GM21717 (cell line): ENCODE measurements at regions not wholly inside any gene's neighbourhood (a gene's known extent, or its start where the extent isn't known, plus 50 kb on each side); places are given as distances from the start of the nearest gene placed in this dataset.

Source experiments
- ATAC-seq: cut with Tn5 transposase; IDR thresholded peaks from one replicate; pipeline ENCODE4 v1.9.1; 2021; ENCODE audit warnings: mild to moderate bottlenecking, moderate library complexity; ENCODE audit not compliant: unreplicated experiment

DNA sequence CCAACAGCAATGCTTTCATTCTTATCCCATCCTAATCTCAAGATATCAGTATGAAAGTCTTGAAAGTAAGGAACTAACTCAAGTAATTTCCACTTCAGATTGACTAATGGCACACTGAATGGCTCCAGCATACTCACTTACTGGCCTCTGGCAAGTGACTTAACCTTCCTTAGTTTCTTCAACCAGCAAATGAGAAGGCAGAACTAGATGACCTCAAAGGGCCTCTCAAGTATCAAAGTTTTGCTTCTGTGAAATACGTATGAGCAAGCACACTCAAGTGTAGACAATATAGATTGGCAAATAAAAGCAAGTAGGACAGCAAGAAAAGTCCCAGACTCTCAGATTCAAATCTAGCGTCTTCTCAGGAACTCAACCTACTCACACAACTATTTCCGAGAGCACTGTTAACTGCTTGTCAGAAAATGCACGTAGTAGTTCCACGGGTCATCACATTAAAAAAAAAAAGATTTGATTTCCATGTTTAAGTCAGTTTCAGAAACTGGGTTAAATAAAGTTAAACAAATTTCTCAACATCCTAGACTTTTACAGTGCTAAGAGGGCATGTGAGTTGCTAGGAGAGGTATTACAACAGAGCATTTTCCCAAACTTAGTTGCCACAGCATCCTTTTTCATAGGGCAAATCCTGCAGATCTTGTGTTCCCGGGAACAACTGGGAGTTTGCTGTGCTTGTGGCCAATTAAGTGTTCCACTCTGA, 276.9 kb upstream of the KLF14 start:
- ATAC-seq: no peak

DNA sequence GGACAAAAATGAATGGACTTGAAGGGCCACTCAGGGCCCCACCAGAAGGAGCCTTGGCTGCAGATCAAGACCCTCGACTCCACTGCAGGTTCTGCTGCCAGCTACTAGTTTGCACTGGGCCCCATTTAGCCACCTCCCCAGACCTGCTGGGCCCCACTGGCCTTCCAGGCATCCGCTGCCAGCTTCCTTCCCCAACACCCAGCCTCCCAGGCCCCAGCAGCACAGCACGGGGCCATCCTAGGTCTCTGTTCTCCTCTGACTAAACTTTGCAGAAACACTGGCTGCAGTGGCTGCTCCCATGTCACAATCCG, 277.4 kb upstream of the KLF14 start:
- ATAC-seq: no peak

DNA sequence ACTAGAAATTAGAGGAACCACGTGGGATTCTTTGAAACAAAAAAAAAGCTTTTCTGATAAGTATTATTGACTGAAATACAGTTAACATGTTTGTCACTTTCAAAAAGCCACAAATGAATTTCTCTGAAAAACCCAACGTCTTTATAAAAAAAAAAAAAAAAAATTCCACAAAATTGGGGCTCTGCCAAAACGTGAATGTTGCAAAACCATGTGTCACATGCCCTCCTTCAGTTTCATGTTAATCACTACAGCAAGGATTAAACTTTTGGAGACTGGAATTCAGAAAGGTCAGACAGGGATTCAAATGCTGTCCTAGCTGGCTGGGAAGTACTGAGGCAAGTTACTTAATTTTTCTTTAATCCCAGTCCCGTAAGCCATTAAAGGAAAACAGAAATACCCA, 278.0 kb upstream of the KLF14 start:
- ATAC-seq: no peak

DNA sequence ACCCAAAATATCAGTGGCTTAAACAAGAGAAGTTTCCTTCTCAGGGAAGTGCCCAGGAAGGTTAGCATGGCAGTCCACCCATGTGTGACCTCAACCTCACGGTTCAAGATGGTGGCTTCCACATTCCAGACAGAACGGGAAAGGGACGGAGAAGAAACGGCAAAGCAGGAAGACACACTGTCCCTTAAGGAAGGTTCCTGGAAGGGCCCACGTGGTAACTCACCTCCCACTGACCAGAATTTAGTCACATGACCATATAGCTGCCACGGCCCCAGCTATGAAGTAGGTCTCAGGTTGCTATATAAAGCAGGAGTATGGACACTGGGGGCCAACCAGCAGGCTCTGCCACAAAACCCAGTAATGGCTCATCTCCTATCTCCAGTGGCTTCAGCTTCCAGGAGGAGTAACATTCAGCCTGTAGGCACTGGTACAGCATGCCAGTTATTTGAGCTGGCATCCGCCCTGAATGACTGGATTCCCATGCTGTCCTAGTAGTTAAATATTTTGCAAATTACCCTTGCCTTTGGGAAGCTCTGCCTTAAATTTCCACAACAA, 278.5 kb upstream of the KLF14 start:
- ATAC-seq: no peak

DNA sequence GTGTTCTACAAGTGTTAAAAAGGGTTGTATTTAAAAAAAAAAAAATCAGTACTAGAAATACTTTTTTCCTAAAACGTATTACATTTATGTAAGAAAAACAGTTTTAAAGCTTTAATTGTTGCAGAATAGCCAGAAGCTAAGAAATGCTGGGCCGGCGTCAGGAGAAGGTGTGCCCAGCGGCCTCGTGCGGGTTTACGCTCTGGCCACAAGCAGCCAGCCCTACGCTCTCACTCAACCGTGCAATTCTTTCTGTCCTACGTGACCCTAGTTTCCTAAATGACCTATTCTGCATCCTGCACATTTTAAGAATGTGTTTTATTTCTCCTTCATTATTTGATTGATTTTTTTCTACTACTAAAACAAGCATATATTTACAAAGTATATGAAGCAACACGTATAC, 279.7 kb upstream of the KLF14 start:
- ATAC-seq: no peak

DNA sequence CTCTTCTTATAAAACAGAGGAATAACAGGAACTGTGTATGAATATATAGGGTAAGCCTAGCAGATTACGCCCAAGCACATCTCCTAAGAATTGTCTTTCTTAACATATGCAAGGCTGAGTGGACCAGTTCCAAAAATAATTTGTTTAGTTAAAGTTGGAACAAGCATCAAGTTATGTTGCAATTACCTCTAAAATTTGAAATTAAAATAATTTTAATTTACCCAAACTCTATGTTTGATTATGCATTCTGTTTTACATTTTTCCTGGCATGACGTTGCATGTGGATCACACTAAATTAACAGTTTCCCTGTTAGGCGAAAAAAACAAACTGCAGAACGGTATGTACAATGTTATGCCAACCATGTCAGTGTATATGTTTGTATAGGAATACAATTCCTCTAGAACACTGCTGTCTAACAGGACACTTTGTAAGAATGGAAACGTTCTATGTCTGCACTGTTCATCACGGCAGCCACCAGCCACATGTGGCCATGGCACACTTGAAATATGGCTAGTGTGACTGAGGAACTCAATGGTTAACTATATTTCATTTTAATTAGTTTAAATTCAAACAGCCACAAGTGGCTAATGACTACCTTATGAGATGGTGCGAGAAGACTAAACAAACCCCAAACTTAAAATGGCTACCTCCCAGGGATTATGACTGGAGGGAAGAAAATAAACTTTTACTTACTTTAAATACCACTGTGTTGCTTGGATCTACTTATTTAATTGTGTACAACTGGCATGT, 281.1 kb upstream of the KLF14 start:
- no peak for ATAC-seq

DNA sequence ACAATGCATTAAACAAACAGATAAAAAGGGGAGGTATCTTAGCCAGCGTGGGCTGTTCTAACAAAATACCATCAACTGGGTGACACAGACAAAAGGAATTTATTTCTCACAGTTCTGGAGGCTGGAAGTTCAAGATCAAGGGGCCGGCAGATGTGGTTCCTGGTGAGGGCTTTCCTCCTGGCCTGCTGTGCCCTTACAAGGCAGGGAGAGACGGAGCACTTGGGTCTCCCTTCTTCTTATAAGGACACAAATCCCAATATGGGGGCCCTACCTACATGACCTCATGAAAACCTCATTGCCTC, 281.6 kb upstream of the KLF14 start:
- no peak for ATAC-seq

DNA sequence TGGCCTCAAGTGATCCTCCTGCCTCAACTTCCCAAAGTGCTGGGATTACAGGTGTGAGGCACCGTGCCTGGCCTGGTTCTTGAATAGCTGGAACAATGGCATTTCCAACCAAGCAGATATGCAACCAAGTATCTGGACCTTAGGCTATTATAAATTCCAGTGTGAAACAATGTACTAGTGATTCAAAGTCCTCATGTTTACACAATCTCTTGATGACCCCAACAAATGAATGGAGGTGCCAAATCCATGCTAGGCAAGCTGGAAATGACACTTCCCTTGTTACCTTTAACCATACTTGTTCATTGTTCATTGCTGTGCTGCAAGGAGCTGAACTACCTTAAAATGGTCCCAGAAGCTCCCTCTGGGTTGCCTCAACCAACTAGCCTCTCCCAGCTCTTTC, 282.2 kb upstream of the KLF14 start:
- no peak for ATAC-seq

DNA sequence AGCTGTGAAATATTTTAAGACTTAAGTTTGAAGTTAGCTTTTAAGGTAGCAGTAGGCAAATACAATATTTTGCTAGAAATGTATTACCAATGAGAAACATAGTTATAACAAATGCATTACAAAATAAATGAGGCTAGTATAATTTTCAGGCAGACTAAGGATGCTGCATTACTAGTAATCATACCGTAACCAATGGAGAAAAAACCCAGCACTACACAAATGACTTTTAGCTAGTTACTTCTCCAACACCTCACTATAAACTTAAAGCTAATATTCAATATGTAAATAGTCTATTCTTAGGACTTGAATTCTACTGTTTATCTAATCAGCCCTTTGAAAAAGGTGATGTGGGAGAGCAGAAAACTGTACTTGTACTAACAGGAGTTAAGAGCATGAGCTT, 285.3 kb upstream of the KLF14 start:
- no peak for ATAC-seq

DNA sequence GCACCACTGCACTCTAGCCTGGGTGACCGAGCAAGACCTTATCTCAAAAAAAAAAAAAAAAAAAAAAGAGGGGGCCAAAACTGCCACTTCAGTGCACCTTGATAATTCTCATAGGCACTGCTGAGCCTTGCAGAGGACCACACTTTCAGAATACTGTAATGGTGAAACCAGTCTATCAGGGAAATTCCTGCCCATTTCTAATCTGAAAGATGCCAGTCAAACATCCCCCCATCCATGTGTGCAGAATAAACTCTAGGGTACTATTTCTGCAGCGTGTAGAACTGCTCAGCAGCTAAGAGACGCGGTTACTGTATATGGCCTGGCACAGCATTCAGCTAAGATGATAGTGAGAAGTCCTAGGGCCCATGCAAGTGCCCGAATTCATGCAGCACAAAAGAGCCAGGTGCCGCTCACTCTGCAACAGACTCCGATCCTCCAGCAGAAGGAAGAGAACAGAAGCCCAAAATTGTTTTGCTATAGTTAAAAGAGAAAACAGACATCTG, 286.8 kb upstream of the KLF14 start:
- ATAC-seq: peak; percentile 39

DNA sequence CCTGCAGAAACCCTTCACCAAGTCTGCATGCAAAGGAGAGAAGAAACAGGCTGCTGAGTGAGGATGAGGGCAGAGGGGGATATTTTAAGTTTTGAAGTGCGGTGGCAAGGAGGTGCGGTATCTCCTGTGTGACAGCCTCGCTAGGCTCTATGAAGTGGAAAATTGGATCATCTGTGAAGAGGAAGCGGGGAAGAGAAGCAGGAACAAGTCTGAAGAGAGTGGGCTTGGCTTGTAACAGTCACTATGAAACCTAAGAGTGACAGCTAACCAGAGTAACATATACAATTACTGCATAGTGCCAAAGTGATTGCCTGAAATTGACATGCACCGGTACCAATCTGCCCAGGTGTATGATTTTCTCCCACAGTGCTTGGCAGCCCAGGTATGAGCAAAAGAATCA, 287.5 kb upstream of the KLF14 start:
- ATAC-seq: peak; percentile 56

DNA sequence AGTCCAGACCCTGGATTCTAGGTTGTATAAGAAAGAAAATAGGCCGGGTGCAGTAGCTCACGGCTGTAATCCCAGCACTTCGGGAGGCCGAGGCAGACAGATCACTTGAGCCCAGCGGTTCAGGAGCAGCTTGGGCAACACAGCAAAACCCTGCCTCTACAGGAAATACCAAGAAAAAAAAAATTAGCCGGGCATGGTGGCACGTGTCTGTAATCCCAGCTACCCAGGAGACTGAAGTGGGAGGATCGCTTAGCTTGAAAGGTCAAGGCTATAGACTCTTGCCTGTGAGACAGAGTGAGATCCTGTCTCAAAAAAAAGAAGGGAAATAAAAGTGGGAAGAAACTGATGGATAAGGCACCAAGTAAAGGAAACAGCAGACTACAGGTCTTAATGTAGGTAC, 287.9 kb upstream of the KLF14 start:
- peak; percentile 15 for ATAC-seq

DNA sequence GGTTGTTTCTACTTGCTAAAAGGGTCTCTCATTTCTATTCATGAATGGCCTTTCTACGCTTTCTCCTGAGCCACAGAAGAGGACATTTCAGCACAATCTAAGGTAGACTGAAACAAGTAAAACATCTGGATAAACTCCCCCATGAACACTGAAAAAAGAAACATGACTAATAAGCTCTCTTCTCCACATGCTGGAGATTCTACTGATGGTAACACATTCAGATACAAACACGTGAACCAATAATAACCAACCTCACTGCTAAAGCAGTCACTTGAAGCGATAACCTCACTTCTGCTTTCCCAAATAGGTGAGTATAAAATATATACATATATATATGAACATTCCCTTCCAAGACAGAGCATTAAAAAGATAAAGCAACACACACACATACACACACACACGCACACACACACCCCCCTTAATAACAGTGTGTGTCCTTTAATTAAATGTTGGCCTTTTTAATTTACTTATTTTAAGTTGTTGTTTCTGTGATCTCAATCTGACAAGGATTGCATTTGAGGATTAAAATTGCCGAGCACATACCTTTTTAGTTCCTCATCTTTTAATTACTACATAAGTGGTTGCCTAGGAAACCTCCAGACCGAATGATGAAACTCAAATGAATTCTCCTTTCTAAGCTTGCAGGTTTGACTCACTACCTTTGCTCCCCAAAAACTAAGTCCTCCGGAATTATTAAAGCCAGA, 292.4 kb upstream of the KLF14 start:
- ATAC-seq: no peak

DNA sequence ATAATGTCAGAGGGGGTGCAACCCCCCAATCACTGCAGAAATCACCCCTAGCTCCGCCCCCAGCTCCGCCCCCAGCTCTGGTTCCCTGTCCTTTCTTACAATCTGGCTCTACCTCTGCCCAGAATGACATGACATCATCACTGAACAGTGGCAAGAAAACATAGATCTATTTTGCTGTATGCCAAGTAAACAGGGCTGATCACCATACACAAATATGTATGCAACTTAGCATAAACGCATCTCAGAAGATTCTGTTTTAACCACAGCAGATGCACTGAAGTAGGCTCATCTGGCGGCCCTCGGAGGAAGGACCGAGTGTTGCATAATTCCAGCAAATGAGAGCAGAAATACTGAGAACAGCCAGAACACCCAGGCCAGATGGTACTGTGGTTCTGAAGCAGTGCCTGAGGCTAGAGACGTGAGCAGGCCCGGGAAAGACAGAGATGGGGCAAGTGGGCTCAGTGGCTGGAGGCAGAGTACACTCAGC, 293.3 kb upstream of the KLF14 start:
- peak; percentile 25 for ATAC-seq

DNA sequence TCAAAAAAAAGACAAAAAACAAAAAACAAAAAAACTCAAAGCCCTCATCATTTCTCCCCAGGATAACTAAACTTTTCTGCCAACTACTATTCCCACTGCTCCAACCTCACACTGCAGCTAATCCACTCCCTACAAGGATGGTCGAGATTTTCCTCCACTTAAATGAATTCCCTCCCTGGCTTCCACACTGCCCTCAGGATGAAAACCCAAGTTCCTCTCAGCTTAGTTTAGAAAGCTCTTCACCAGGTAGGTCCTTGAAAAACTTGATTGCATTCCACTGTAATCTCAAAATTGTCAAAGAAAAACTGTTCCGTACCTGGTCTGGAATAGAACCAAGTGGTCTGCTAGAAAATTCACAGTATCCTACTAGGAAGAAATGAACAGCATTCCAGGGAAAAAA, 294.3 kb upstream of the KLF14 start:
- ATAC-seq: no peak

DNA sequence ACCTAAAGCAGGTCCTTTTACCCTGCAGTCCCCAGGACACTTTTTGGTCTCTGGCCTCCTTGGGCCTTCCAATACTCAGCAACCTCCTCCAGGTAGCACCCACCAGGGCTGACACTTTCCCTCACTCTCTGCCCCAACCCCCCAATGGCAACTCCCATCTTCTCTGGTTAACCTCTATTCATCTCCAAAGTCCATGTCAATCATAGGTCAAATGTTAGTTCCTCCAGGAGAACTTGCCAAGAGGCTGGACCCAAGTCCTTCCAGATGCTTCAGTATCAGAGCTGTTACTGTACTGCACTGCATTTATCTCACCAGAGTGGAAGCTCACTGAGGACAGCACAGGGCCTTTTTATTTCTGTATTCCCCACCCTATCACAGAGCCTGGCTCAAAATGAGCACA, 295.0 kb upstream of the KLF14 start:
- no peak for ATAC-seq

DNA sequence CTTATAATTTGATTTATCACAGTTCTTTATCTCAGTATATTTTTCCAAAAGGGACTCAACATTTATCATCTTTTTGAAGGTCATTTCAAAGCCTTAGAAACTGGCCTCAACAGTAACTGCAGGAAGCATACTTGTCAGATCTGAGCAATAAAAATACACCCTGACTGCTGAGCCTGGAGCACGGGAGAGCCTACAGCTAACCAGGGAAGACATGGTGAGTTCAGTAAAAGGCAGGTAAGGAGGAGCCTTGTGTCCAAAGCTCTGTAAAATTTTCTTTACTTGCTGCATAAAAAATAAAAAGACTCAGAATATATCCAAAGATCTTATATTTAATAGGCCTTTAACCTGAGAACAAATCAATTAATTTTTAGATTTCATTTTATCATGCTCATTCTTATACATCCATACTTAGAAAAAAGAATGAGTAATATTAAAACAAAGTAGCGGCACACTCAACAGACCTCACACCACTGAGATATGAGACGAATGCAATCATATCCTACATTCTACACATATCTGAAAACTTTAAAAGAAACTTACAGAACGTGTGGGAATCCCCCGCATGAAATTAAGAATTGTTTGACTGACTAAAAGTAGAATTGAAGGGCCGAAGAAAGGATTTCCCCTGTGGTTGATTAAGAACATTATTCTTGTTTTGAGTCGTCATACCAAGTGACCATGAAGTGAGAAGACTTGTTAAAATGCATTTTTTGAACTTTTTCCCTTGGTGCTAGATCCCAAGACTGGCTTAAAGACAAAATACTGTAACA, 296.4 kb upstream of the MKLN1 start:
- peak; percentile 62 for ATAC-seq

DNA sequence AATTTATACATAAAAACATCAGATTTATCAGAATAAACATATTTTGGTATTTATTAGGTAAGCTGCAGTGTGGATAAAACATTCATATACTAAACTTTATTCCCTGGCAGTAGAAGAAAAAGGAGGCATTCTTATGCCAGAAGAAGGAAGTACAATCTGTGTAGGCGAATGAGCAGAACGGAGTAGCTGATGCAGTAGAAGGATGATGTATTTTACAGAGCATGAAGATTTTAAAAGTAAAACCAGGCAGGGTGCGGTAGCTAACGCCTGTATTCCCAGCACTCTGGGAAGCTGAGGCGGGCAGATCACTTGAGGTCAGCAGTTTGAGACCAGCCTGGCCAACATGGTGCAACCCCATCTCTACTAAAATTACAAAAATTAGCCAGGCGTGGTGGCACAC, 294.9 kb upstream of the MKLN1 start:
- no peak for ATAC-seq

DNA sequence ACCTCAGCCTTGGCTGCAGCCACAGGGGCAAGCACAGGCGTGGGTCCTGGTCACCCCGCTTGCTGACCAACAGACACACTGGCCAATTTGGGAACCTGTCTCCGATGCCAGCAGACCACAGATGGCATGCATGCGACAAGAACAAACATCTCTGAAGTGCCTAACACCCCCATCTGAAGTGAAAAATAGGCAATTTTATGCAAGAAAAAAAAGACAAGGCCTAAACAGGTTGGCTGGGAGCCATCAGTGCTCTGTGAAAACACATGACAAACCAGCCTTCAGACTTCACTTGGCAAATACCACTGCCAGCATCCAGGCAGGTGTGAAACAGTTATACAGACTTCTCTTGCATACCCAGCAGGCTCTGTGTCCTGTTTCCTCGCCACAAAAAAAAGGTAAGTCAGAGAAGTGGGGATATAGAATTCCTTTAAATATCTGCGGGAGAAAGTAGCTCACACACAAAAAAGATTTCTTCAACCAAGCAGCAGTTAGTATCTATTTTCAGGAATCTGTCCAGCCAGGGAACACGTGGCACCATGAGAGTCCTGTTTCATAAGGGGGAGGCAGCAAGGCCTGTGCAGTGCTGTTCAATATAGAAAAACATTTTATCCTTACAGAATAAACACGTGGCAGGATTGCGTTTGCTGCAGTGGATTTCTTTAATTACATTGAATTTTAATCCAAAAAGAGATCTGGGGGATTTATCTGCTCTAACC, 293.4 kb upstream of the MKLN1 start:
- no peak for ATAC-seq

DNA sequence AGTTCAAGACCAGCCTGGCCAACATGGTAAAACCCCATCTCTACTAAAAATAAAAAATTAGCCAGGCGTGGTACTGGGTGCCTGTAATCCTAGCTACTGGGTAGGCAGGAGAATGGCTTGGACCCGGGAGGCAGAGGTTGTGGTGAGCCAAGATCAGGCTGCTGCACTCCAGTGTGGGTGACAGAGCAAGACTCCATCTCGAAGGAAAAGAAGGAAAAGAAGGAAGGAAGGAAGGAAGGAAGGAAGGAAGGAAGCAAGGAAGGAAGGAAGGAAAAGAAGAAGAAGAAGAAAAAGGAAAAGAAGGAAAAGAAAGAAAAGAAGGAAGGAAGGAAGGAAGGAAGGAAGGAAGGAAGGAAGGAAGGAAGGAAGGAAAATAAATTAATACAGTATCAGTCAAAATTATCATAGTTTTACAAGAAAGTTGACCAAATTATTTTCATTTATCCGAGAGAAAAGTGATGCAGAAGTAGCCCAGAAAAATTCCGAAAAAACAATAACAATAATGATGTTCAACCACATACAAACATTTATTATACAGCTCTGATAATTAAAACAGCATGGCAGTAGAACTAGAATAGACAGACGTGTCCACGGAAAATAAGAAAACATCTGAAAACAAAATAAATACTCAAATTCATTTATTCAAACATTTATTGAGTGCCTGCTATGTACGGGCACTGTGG, 292.4 kb upstream of the MKLN1 start:
- ATAC-seq: no peak
